HG03520 (cell line): ENCODE measurements at regions not wholly inside any gene's neighbourhood (a gene's known extent, or its start where the extent isn't known, plus 50 kb on each side); places are given as distances from the start of the nearest gene placed in this dataset.

Experiments used
- ATAC-seq: cut with Tn5 transposase; IDR thresholded peaks from one replicate; pipeline ENCODE4 v1.9.1; 2021; ENCODE audit warnings: mild to moderate bottlenecking, moderate library complexity; ENCODE audit not compliant: unreplicated experiment

- peak; percentile 89 for ATAC-seq
Measured at GRCh38 chr11:88231894-88232482, 56.7 kb upstream of the RAB38 start.

- no peak for ATAC-seq
Measured at GRCh38 chr11:88229303-88229702, 54.1 kb upstream of the RAB38 start.
